GM18909 (cell line): ENCODE measurements at regions not wholly inside any gene's neighbourhood (a gene's known extent, or its start where the extent isn't known, plus 50 kb on each side); places are given as distances from the start of the nearest gene placed in this dataset.
A peak's percentile ranks its signal among the peaks of the same experiment; 100 is the strongest.
"Not testable (repeated sequence)": the region's sequence is repeated elsewhere in the genome, so short reads cannot be mapped to it uniquely, and the experiment has no call there.

Experiments used
- ATAC-seq: cut with Tn5 transposase; IDR thresholded peaks from one replicate; pipeline ENCODE4 v1.9.1; 2021; ENCODE audit warnings: mild to moderate bottlenecking; ENCODE audit not compliant: unreplicated experiment, poor library complexity

DNA sequence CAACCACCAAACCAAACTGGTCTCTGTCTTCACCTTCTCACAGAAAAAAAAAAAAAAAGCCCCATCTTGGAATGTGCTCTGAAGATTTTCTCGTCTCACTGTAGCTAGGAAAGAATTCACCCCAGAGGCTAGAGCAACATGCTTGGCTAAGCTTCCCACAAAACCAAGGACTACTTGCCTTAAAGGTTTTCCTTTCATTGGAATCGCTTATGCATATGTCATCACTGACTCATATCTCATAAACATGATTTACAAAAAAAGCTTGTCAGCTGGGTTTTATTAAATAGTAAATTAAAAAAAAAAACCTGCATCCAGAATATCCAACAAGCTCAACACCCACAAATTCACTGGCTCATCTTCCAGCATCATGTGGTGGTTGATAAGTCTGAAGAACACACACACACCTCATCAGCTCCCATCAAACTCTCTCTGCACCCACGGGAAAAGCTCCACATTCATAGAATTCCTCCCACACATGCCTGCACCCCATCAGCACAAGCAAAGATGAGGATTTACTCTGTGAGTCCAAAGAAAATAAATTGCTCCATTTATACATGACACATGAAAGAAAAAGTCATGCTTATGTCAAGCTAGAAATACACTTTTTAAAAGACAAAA lies 182.0 kb upstream of the TRIB2 start:
- no peak for ATAC-seq

DNA sequence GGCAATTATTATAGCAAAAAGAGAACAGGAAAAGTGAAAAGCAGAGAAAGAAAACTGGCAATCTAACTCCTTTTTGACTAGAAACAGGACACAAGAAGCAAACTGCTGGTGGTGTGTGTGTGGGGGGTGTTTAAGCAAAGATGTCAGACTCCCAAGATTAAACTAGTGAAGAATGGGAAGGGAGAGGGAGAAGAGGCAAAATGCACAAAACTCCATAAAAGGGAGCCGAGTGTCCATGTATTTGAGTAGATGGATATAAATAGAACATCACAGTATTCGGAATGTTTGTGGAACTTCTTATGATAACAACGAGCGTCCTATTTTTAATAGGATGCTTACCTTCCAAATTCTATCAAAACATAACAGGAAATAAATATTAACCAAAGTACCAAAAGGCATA lies 179.8 kb upstream of the TRIB2 start:
- ATAC-seq: no peak

DNA sequence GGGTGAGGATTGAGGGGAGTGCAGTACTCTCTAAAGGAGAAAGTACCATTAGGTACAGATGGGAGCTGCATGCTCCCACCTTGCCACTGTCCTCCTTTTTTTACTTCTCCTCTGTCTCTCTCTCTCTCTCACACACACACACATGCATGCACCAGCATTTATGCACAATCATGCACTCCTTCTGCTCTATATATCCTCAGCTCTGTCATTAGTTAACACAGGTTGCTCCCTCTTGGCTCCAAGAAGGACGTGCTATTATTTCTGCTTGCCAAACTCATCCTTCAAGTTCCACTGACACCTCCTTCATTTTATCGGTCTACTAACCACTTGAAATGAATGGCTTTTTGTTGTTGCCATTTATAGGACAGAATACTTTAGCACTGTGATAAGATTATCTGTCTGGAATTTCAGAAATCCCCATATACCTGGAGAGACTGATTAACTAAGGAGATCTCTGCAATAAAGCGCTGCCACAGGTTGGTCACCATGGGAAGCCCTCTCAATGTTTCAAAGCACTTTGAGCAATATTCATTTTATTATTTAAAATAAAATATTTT lies 178.5 kb upstream of the TRIB2 start:
- ATAC-seq: no peak

DNA sequence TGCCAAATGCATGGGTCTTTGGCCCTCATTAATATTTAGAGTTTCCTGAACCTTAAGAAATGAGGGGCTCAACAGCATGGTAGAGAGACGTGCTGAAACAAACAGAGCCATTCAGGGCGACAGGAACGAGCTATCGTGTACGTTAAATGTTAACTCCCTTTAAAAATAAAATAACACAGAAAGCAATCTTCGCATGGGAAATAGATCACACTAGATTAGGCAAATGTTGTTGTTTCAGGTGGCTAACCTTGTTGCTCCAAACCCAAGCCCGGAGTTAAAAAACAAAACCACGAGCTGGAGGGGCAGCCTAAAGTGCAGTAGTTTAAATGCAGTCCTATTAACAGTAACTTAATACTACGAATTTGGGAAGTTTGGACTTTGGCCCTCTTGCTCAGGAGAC lies 177.4 kb upstream of the TRIB2 start:
- ATAC-seq: no peak

DNA sequence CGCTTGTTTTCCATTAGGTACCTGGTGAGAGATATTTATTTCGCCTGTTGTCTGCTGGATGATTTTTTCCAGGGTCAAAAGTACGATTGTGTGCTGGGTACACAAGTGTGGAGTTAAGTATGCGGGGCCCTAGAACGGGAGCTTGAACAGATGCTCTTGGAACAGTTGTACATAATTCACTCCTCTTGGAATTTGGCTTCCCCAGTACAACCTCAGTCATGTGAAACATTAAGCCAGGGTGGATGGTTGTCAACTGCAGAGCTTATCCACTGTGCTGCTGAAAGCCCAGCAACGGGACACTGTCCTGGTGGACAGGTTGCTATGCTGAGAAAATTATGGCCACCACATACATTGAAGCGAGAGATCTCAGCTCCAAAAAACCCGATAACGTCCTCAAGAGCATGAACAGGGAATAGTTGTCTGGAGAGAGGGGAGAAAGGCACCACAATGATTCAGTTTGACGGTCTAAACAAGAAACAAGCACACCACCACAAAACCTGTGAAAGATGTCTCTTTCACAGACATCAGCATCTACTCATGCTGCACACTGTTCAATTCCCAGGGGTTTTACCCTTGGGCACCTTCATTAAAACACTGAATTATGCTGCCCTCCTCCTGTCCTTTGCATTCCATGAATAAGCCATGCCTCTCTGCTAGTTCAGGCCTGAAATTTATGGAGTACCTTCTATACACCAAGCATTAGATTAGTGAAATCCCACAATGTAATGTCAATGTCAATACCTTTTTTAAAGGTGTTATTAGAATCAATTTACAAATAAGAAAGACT lies 176.8 kb upstream of the TRIB2 start:
- no peak for ATAC-seq

DNA sequence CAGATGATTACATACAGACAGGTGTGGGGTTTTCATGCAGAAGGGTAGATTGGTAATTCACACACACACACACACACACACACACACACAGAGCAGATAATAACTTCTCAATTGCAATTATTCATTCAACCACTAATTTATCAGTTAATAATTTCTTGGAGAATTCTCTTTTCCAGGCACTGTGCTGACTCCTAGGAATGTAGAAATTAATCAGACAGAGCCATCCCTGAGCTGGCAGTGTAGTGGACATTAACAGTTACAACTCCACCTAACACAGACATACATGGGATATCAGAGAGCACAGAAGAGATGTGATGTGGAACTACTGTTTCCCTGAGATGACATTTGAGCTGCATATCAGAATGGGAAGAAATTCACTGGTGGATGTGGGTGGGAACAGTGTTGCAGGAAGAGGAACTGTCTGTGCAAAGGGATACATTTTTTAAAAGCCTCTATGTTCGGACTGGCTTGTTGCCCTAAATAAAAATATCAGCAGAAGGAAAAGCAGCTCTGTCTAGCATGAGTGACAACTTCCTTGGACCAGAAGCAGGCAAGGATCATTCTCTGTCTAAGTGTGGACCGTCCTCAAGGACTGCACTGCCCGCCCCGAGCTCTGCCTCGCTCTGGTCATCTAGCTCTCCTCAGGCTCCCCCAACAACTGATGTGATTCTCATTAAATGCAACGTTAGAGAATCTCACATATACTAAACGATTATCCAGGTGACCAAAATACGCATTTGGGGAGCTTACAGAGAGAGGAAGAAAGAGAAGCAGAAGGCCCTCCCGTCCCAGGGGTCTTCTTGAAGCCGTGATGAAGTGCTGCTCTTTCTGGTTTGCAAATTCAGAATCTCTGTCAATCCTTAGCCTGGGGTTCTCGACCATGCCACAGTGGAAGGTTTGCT lies 173.4 kb upstream of the TRIB2 start:
- ATAC-seq: no peak

DNA sequence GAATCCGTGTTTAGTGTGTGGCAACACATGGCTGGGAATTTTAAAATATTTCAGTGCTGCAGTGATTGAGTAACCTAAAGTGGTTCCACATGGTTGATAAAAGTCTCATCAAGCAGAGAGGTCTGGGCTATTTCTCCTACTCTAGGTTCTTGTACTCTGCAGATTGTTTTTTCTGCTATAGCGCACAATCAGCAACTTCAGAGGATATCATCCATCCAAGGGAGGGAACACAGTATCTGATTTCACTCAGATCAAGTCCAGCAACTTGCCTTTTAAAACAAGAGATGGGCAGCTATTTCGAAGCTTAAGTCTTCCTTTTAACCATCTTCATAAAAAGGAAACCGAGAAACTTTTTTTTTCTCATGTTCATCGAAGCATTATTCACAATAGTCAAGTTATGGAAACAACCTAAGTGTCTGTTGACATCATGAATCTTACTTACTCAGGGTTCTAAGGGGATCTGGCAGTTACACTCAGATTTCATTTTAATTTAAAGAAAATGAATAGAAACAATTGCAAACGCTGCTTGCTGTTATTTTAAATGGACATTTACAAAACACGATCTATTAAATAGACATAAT lies 172.7 kb upstream of the TRIB2 start:
- peak; percentile 76 for ATAC-seq

DNA sequence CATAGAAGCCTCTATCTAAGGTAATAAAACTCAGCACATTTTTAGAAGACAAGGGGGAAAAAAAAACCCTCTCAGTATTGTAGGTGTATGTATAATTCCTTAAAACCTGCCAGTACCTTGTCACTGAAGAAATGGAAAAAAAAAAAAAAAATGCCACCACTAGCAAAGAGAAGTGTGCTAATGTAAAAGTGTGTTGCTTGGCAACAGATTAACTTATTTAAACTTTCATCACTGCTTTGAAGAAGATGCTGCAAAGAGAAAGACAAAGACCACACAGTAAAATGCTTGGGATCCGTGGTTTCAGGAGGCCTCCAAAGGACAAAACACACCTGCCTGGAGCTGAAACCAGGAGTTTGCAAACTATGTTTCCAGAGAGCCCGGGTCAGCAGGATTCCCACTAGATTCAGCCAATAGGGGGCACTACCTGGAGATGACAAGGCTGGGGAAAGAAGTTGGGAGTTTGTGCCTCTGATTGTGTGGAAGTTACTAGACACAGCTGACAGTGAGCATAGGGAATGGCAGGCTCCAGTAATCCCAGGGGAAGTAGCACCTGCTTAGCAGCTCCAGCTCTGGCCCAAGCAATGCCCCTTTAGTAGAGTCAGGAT lies 169.1 kb upstream of the TRIB2 start:
- ATAC-seq: no peak

DNA sequence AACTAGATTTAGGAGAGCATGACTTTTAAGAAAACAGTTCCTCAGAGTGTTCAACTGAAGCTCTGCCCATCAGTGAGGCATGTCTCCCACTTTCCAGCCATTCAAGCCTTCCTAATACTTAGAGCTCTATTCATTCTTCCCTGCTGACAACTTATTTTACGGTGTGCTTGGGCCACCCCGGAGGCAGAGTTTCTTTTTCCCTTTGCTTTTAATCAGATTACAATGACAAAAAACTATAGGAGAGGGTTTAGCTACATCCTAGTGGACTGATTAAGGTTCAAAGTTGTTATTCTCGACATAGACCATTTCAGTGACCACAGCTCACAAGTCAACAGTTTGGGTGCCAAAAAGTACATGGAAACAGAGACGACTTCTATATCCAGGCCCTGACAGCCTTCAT lies 167.8 kb upstream of the TRIB2 start:
- no peak for ATAC-seq

DNA sequence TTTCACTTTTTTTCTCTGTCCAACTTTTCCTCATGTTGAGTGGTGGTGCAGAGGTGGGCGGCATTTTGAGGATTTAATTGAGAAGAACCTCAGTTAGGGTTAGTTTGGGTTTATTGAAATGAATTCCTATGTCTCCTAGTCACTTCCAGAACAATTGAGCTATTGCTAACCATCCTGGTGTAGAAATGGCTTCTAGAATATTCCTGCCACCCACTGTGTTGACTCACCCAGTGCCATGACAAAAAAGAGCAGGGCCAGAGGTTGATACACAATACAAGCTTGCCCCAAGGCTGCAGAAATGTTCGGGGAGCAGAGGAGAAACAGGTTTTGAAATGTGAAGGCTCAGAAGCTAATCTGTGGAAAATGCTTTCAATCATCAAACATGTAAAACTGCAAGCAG lies 167.1 kb upstream of the TRIB2 start:
- no peak for ATAC-seq

DNA sequence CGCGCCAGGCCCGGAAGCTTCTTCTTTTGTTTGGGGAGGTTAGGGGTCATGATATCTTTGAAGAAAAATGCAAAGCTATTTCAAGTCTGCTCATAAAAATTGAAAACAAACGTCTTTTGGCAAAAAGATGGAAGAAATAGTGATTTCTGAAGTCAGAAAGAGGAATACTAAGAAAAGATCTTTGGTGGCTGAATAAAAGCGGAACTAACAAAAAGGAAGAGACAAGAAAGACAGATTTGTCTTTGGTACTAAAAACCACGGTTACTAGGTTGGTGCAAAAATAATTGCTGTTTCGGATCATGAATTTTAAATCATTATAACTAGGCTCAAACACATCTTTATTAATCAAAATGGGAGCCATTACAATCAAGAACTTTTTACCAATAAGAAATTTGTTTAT lies 164.6 kb upstream of the TRIB2 start:
- no peak for ATAC-seq

DNA sequence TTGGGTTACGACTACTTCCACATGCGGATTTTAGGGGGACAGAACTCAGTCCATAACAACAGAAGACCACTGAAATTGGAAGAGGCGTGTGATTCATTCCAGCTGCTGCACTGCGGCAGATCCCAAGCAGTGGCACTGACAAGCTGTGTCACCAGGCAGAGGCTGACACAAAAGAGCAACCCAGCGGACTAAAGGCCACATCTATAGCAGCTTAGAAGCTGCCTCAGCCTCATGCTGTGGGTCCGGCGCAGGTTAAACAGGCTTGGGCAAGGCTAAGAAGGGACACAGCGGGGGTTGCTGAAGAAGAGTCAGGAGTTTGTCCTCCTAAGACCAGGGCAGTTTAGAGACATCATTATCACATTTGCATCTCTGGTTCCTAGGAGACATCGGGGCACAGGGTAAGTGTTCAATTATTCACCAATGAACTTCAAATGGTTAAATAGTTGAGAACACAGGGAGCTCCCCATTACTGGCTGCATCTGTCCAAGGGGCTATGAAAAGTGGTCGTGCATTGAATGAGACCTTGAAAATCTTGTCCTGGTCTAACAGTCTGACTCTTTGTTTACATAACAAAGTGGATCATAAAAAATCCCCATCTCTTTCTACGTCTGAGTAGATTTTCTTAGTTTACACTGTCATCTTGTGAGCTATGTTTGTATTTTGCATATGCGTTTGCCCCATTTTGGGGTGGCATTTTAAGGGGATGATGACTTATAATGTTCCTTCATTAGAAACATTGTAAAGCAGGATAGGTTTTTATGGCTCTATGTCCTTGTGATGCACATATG lies 162.3 kb upstream of the TRIB2 start:
- peak; percentile 29 for ATAC-seq

DNA sequence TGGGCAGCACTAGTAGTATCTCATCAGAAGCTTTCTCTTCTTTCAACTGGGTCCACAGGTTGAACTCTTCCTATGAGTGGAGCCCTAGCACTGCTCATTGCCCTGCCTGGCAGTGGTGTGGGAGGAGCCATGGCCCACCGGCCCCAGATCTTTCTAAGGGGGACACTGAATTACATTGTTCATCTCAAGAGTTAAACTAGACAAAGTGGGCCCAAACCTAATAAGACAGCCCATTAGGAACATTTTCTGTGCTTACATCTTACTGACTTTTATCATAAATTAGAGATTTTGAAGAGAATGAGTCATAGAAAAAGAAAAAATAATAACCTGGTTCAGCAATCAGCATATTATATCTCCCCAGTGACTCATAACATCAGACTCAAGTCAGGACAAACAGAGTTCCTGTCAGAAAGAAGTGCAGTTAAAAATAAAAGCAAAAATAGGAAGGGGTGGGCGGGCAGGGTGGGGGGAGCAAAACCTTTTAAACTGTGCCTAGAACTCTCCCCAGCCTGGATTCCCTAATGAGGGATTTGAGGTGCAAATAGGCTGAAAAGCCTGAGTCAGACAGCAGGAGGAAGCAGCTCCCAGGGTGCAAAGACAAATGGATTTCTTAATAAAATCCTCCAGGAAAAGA lies 161.6 kb upstream of the TRIB2 start:
- peak; percentile 44 for ATAC-seq

DNA sequence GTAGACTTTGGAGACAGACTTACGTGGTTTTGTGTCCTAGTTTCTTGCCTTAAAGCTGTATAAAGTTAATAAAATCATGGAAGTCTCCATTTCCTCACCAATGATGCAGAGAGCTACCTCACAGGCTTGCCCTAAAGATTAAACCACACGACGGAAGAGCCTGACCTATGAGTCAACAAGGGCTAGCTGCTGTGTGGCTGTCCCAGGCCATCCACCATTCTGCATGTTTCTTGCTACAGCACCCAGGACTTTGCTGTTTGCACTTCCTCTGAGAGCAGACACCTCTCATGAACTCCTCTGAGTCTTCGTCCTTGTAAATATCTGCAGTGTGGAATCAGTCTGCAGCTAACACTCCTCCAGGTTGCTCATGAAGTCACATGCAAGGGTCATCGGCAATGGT lies 160.0 kb upstream of the TRIB2 start:
- no peak for ATAC-seq

DNA sequence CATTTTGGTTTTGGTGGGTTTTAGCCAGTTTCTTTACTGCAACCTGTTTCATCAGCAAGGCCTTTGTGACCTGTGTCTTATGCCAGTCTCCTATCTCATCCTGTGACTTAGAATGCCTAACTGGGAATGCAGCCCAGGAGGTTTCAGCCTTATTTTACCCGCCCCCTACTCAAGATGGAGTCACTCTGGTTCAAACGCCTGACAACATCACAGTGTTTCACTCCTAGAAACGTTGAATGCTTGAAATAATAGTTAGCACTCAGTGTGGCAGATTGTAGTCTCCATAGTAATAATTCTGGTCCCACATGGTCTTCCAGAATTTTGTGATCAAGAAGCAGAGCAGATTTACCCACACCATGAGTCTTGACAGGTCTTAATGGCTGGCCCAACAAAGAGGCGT lies 159.0 kb upstream of the TRIB2 start:
- no peak for ATAC-seq

DNA sequence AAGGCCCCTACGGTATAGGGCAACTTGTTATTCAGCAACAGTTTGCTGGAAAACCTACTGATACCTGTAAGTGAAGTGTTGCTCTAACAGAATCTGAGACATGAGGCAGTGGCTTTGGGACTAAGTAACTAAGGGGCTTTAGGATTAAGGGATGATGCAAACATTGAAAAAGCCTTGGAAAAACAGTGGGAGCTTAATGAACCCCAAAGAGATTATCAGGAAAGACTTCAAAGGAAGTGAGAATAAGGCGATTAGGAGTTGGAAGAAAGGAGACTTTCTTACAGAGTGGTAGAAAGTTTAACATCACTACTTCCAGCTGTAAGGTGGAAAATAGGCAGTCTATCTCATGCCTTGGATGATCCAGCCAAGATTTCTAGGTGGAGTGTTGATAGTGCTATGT lies 158.2 kb upstream of the TRIB2 start:
- ATAC-seq: no peak

DNA sequence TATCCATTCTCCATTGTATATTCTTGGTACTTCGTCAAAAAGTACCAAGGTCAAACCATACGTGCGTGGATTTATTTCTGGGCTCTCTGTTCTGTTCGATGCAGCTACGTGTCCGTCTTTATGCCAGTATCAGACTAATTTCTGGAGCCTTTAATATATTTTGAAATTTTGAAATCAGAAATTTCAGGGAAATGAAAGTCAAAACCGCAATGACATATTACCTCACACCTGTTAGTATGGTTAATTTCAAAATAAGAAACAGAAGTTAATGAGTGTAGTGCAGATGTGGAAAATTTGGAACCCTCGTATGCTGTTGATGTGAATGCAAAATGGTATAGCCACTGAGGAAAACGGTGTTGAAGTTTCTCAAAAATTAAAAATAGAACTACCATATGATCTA lies 156.1 kb upstream of the TRIB2 start:
- ATAC-seq: no peak

DNA sequence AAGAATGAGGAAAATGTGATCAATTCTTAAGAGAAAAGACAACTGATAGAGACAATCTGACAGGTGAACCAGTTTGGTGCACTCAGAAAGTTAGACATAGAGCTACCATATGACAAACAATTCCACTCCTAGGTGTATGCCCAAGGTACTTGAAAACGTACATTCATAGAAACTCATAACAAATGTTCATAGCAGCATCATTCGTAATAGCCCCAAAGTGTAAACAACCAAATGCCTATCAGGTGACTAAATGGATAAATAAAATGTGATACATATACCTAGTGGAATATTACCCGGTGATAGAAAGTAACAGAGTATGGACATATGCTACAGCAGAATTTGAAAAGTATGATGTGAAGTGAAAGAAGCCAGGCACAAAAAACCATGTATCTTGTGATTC lies 149.3 kb upstream of the TRIB2 start:
- no peak for ATAC-seq

DNA sequence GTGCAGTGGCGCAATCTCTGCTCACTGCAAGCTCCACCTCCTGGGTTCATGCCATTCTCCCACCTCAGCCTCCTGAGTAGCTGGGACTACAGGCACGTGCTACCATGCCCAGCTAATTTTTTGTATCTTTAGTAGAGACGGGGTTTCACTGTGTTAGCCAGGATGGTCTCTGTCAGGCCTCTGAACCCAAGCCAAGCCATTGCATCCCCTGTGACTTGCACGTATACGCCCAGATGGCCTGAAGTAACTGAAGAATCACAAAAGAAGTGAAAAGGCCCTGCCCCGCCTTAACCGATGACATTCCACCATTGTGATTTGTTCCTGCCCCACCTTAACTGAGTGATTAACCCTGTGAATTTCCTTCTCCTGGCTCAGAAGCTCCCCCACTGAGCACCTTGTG lies 147.2 kb upstream of the TRIB2 start:
- ATAC-seq: not testable (repeated sequence)
